CD4-positive, CD25-positive, alpha-beta regulatory T cell (primary cell): ENCODE measurements at regions not wholly inside any gene's neighbourhood (a gene's known extent, or its start where the extent isn't known, plus 50 kb on each side); places are given as distances from the start of the nearest gene placed in this dataset.
"Not testable (repeated sequence)": the region's sequence is repeated elsewhere in the genome, so short reads cannot be mapped to it uniquely, and the experiment has no call there.

Experiments used
- ATAC-seq, 2 donors: fragments of 150-1000 bp; cut with Tn5 transposase; one replicate each; pipeline ENCODE4 v1.10.0; 2021; ENCODE audit warnings: low read depth in 2 of 2, moderate number of reproducible peaks in 2 of 2, moderate library complexity in 1 of 2
- DNase-seq, 3 donors: peaks; one replicate each; pipeline versions ENCODE4 v3.0.0 to v3.0.0-alpha.2; 2012 to 2022; ENCODE audit warnings: mixed read lengths in 1 of 3
- H3K27ac ChIP-seq: one replicate; pipeline ENCODE4 v1.7.0; 2013; ENCODE audit warnings: mild to moderate bottlenecking, low read length; ENCODE audit not compliant: insufficient read depth, poor library complexity, severe bottlenecking
- H3K27me3 ChIP-seq: one replicate; pipeline ENCODE4 v1.7.0; 2013; ENCODE audit warnings: low read length; ENCODE audit not compliant: control insufficient read depth, insufficient read depth
- H3K36me3 ChIP-seq: one replicate; pipeline ENCODE4 v1.7.0; 2013; ENCODE audit warnings: mild to moderate bottlenecking, low read length, moderate library complexity; ENCODE audit not compliant: control insufficient read depth, insufficient read depth
- H3K4me1 ChIP-seq: 2 replicates; pipeline ENCODE4 v1.7.0; 2013; ENCODE audit warnings: mild to moderate bottlenecking, low read length; ENCODE audit not compliant: insufficient read depth, control insufficient read depth, poor library complexity, severe bottlenecking
- H3K4me3 ChIP-seq: one replicate; pipeline ENCODE4 v1.7.0; 2013; ENCODE audit warnings: low read depth, mild to moderate bottlenecking, low read length, moderate library complexity
- H3K9me3 ChIP-seq, 2 experiments: 1 replicate in 1 of 2; 2 replicates in 1 of 2; pipeline ENCODE4 v1.7.0; 2013; ENCODE audit warnings: low read length in 2 of 2, mild to moderate bottlenecking in 1 of 2, moderate library complexity in 1 of 2; ENCODE audit not compliant: control insufficient read depth in 2 of 2
- H3K27ac Mint-ChIP-seq, 3 donors: one replicate each; pipeline ENCODE4 v1.8.0; 2020 to 2022; ENCODE audit warnings: mild to moderate bottlenecking in 3 of 3, mixed read lengths in 3 of 3, moderate library complexity in 2 of 3
- H3K27me3 Mint-ChIP-seq: one replicate; pipeline ENCODE4 v1.8.0; 2022; ENCODE audit warnings: mild to moderate bottlenecking, mixed read lengths
- H3K36me3 Mint-ChIP-seq: one replicate; pipeline ENCODE4 v1.8.0; 2020; ENCODE audit warnings: mixed read lengths
- H3K4me1 Mint-ChIP-seq, 4 donors: one replicate each; pipeline ENCODE4 v1.8.0; 2020 to 2022; ENCODE audit warnings: mixed read lengths in 4 of 4, mild to moderate bottlenecking in 1 of 4
- H3K4me3 Mint-ChIP-seq, 4 donors: one replicate each; pipeline ENCODE4 v1.8.0; 2020 to 2022; ENCODE audit warnings: mild to moderate bottlenecking in 4 of 4, mixed read lengths in 4 of 4, moderate library complexity in 3 of 4
- H3K9me3 Mint-ChIP-seq, 7 donors: one replicate each; pipeline ENCODE4 v1.8.0; 2020 to 2022; ENCODE audit warnings: mixed read lengths in 7 of 7, mild to moderate bottlenecking in 3 of 7, moderate library complexity in 2 of 7

GRCh38 chr21:9740991-9741742 is 780.2 kb upstream of the TPTE start:
- not testable (repeated sequence) for H3K27me3 Mint-ChIP-seq, H3K36me3 Mint-ChIP-seq, DNase-seq, H3K4me1 Mint-ChIP-seq, H3K27me3 ChIP-seq, H3K4me1 ChIP-seq, H3K36me3 ChIP-seq, H3K4me3 Mint-ChIP-seq, H3K27ac ChIP-seq, ATAC-seq, H3K4me3 ChIP-seq
- Mint-ChIP-seq H3K9me3 (peaks cover 0 to 33% (median 12%) of the 10 kb centered on the region in 7 donors), H3K27ac (peak overlapping the region in 1 of 3 donors; percentile 48)
- peaks cover 10 to 65% of the 10 kb centered on the region in 2 experiments for H3K9me3 ChIP-seq

DNA sequence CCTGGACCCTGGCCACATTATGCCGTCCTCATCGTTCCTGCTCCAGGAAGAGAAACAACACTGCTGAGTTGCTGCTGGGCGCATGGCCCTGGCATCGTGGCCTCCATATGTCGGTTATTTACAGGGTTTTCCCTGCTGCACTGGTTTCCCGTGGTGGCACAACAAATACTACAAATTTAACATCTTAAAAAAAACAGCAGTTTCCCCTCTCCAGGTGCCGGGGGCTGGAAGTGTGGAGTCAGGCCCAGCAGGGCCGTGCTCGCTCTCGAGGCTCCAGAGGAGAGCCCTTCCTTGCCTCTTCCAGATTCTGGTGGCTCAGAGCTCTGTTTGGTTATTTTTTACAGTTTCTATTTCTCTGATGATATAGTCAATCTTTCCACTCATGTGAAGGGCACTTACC is 777.8 kb upstream of the TPTE start:
- H3K27ac ChIP-seq, H3K27ac Mint-ChIP-seq, H3K36me3 Mint-ChIP-seq, DNase-seq, H3K27me3 Mint-ChIP-seq, ATAC-seq, H3K4me1 Mint-ChIP-seq, H3K4me3 Mint-ChIP-seq, H3K27me3 ChIP-seq, H3K4me3 ChIP-seq, H3K4me1 ChIP-seq, H3K36me3 ChIP-seq: not testable (repeated sequence)
- H3K9me3 ChIP-seq: peaks cover 3 to 49% of the 10 kb centered on the region in 2 experiments
- peaks cover 0 to 34% (median 14%) of the 10 kb centered on the region in 7 donors for H3K9me3 Mint-ChIP-seq

GRCh38 chr21:9744166-9744565 is 777.2 kb upstream of the TPTE start:
- H3K4me1 Mint-ChIP-seq, H3K27me3 ChIP-seq, DNase-seq, ATAC-seq, H3K27ac ChIP-seq, H3K36me3 ChIP-seq, H3K27me3 Mint-ChIP-seq, H3K4me1 ChIP-seq, H3K4me3 ChIP-seq, H3K4me3 Mint-ChIP-seq, H3K27ac Mint-ChIP-seq, H3K36me3 Mint-ChIP-seq: not testable (repeated sequence)
- peaks cover 0 to 33% (median 11%) of the 10 kb centered on the region in 7 donors for H3K9me3 Mint-ChIP-seq
- H3K9me3 ChIP-seq: peaks cover under 1 to 48% of the 10 kb centered on the region in 2 experiments

GRCh38 chr21:9744593-9744992 is 776.8 kb upstream of the TPTE start:
- not testable (repeated sequence) for H3K36me3 Mint-ChIP-seq, ATAC-seq, H3K4me3 Mint-ChIP-seq, H3K27me3 Mint-ChIP-seq, H3K4me1 Mint-ChIP-seq, H3K27me3 ChIP-seq, H3K4me3 ChIP-seq, H3K27ac ChIP-seq, DNase-seq, H3K36me3 ChIP-seq, H3K27ac Mint-ChIP-seq, H3K4me1 ChIP-seq
- peaks cover 0 to 29% (median 9%) of the 10 kb centered on the region in 7 donors for H3K9me3 Mint-ChIP-seq
- H3K9me3 ChIP-seq: peaks cover 0 to 51% of the 10 kb centered on the region in 2 experiments

DNA sequence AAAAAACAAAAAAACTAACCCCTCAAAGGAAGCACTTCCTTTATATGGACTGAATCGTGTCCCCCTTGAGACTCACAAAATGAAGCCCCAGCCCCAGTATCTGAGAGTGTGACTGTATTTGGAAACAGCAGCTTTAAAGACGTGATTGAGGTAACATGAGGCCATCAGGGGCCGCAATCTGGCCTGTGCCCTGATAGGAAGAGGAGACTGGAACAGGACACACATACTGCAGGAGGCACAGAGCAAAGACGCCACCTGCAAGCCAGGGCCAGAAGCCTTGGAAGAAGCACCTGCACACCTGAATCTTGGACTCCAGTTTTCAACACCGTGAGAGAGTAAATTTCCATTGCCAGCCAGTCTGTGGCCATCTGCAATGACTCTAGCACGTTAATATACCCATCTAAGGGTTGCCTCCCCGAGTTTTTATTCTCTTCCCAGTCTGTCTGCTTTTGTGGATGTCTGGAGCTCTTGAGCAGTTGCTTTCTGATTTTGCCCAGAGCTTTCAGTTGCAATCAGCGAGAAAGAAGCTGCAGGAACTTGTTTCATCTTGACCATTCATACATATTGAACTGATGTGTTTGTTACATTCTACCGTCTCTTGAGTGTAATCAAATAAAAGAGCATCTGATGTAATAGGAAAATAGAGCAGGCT is 775.8 kb upstream of the TPTE start:
- not testable (repeated sequence) for H3K27me3 ChIP-seq, H3K36me3 ChIP-seq, H3K4me1 Mint-ChIP-seq, H3K4me3 ChIP-seq, DNase-seq, H3K4me1 ChIP-seq, H3K4me3 Mint-ChIP-seq, H3K27ac ChIP-seq, H3K27me3 Mint-ChIP-seq, H3K27ac Mint-ChIP-seq, H3K36me3 Mint-ChIP-seq
- H3K9me3 Mint-ChIP-seq: peaks cover 0 to 22% (median 8%) of the 10 kb centered on the region in 7 donors
- peaks cover 0 to 48% of the 10 kb centered on the region in 2 experiments for H3K9me3 ChIP-seq
- ATAC-seq: peak in 1 of 2 donors; percentile 6

DNA sequence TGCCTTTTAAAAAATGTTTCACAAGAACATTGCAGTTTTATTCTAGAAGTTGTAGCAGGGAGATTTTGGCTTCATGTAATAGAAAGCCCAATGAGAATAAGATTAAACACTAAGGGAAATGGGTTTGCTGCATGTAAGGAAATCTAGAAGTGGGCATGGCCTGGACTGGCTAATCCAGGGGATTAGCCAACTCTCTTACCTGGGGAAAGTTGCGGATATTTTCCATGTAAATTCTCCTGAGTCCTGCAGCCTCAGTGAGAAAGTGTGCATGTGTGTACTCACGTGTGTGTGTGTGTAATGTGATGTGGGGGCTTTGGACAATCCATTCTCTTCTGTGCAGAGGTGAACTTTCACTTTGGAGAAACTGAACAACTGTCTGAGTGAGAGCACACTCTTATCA is 775.1 kb upstream of the TPTE start:
- peaks cover 0 to 18% (median 7%) of the 10 kb centered on the region in 7 donors for H3K9me3 Mint-ChIP-seq
- not testable (repeated sequence) for H3K27me3 Mint-ChIP-seq, ATAC-seq, H3K4me1 Mint-ChIP-seq, H3K27ac ChIP-seq, H3K36me3 Mint-ChIP-seq, H3K27ac Mint-ChIP-seq, H3K27me3 ChIP-seq, H3K36me3 ChIP-seq, H3K4me1 ChIP-seq, H3K4me3 ChIP-seq, DNase-seq, H3K4me3 Mint-ChIP-seq
- peaks cover 0 to 50% of the 10 kb centered on the region in 2 experiments for H3K9me3 ChIP-seq

- H3K4me3 Mint-ChIP-seq, H3K36me3 ChIP-seq, H3K27me3 Mint-ChIP-seq, H3K4me3 ChIP-seq, H3K4me1 Mint-ChIP-seq, H3K36me3 Mint-ChIP-seq, H3K27me3 ChIP-seq, H3K4me1 ChIP-seq, H3K27ac ChIP-seq, H3K27ac Mint-ChIP-seq, DNase-seq: not testable (repeated sequence)
- H3K9me3 ChIP-seq: peaks cover 0 to 48% of the 10 kb centered on the region in 2 experiments
- ATAC-seq: peak in 1 of 2 donors; percentile 15
- H3K9me3 Mint-ChIP-seq: peaks cover 0 to 14% (median 5%) of the 10 kb centered on the region in 7 donors
Measured at GRCh38 chr21:9746831-9747606, 774.4 kb upstream of the TPTE start.
